GOT3 (cell line): ENCODE measurements at regions not wholly inside any gene's neighbourhood (a gene's known extent, or its start where the extent isn't known, plus 50 kb on each side); places are given as distances from the start of the nearest gene placed in this dataset.

Source experiments
- DNase-seq: peaks from one replicate; lab custom pipeline; 2025; ENCODE audit warnings: mixed read lengths; lab: John Stamatoyannopoulos, UW

- no peak for DNase-seq
Measured at GRCh38 chr4:24287096-24287495, 297.3 kb downstream of the DHX15 start.

- DNase-seq: no peak
Measured at GRCh38 chr4:24285759-24286158, 298.6 kb downstream of the DHX15 start.

GRCh38 chr4:24282446-24282845 is 301.9 kb downstream of the DHX15 start:
- no peak for DNase-seq

- DNase-seq: no peak
Measured at GRCh38 chr4:24279911-24280375, 304.4 kb downstream of the DHX15 start.

- DNase-seq: no peak
Measured at GRCh38 chr4:24279469-24279868, 304.9 kb downstream of the DHX15 start.

- DNase-seq: no peak
Measured at GRCh38 chr4:24278693-24279092, 305.7 kb downstream of the DHX15 start.

GRCh38 chr4:24274381-24274941 is 309.9 kb downstream of the DHX15 start:
- DNase-seq: no peak

GRCh38 chr4:24273136-24273535 is 311.2 kb downstream of the DHX15 start:
- no peak for DNase-seq

- DNase-seq: no peak
Measured at GRCh38 chr4:24266951-24267722, 317.2 kb downstream of the DHX15 start.

GRCh38 chr4:24265989-24266388 is 318.4 kb downstream of the DHX15 start:
- no peak for DNase-seq

- no peak for DNase-seq
Measured at GRCh38 chr4:24262616-24263015, 321.7 kb downstream of the DHX15 start.

- no peak for DNase-seq
Measured at GRCh38 chr4:24262084-24262483, 322.3 kb downstream of the DHX15 start.

GRCh38 chr4:24260923-24261564 is 323.3 kb downstream of the DHX15 start:
- no peak for DNase-seq

- DNase-seq: no peak
Measured at GRCh38 chr4:24260133-24260715, 324.1 kb downstream of the DHX15 start.

- no peak for DNase-seq
Measured at GRCh38 chr4:24256547-24256946, 327.8 kb downstream of the DHX15 start.

GRCh38 chr4:24256066-24256465 is 328.3 kb downstream of the DHX15 start:
- DNase-seq: no peak

GRCh38 chr4:24252121-24252520 is 332.2 kb downstream of the DHX15 start:
- DNase-seq: no peak

- no peak for DNase-seq
Measured at GRCh38 chr4:24251589-24251988, 332.8 kb downstream of the DHX15 start.

GRCh38 chr4:24249972-24250371 is 334.4 kb downstream of the DHX15 start:
- no peak for DNase-seq

GRCh38 chr4:24248674-24249630 is 335.4 kb downstream of the DHX15 start:
- no peak for DNase-seq

- DNase-seq: no peak
Measured at GRCh38 chr4:24245491-24245820, 338.9 kb downstream of the DHX15 start.
